HG03025 (cell line): ENCODE measurements at regions not wholly inside any gene's neighbourhood (a gene's known extent, or its start where the extent isn't known, plus 50 kb on each side); places are given as distances from the start of the nearest gene placed in this dataset.

ENCODE experiments used
- ATAC-seq: cut with Tn5 transposase; IDR thresholded peaks from one replicate; pipeline ENCODE4 v1.9.1; 2021; ENCODE audit warnings: mild to moderate bottlenecking, moderate library complexity; ENCODE audit not compliant: unreplicated experiment, low FRiP score

- no peak for ATAC-seq
Observed at GRCh38 chr2:16266571-16266970, 326.2 kb downstream of the MYCN start.

- ATAC-seq: no peak
Observed at GRCh38 chr2:16264931-16265540, 324.7 kb downstream of the MYCN start.

- no peak for ATAC-seq
Observed at GRCh38 chr2:16264491-16264890, 324.1 kb downstream of the MYCN start.

GRCh38 chr2:16263241-16263890, 323.0 kb downstream of the MYCN start:
- no peak for ATAC-seq

- ATAC-seq: no peak
Observed at GRCh38 chr2:16262526-16263178, 322.3 kb downstream of the MYCN start.

GRCh38 chr2:16261791-16262190, 321.4 kb downstream of the MYCN start:
- ATAC-seq: no peak

- no peak for ATAC-seq
Observed at GRCh38 chr2:16261071-16261470, 320.7 kb downstream of the MYCN start.

- ATAC-seq: no peak
Observed at GRCh38 chr2:16260041-16260830, 319.9 kb downstream of the MYCN start.

GRCh38 chr2:16259010-16259409, 318.7 kb downstream of the MYCN start:
- no peak for ATAC-seq

- no peak for ATAC-seq
Observed at GRCh38 chr2:16258350-16258749, 318.0 kb downstream of the MYCN start.

- ATAC-seq: no peak
Observed at GRCh38 chr2:16257322-16258028, 317.1 kb downstream of the MYCN start.

- ATAC-seq: no peak
Observed at GRCh38 chr2:16256601-16257321, 316.4 kb downstream of the MYCN start.

GRCh38 chr2:16255120-16255519, 314.8 kb downstream of the MYCN start:
- no peak for ATAC-seq

GRCh38 chr2:16254356-16254965, 314.1 kb downstream of the MYCN start:
- ATAC-seq: no peak

- ATAC-seq: no peak
Observed at GRCh38 chr2:16253291-16253690, 312.9 kb downstream of the MYCN start.

GRCh38 chr2:16252891-16253290, 312.5 kb downstream of the MYCN start:
- no peak for ATAC-seq

- no peak for ATAC-seq
Observed at GRCh38 chr2:16252251-16252650, 311.9 kb downstream of the MYCN start.

GRCh38 chr2:16251511-16252225, 311.3 kb downstream of the MYCN start:
- no peak for ATAC-seq

GRCh38 chr2:16250886-16251285, 310.5 kb downstream of the MYCN start:
- no peak for ATAC-seq
